ENCODE measurements at regions not wholly inside any gene's neighbourhood (a gene's known extent, or its start where the extent isn't known, plus 50 kb on each side); places are given as distances from the start of the nearest gene placed in this dataset.

GRCh38 chr6:98287876-98288275 is 546.5 kb upstream of the POU3F2 start:
- H3K36me3 ChIP-seq (ENCODE audit: control insufficient read depth, insufficient read depth, low read length): no peaks in the 10 kb centered on the region
- H3K27me3 ChIP-seq (ENCODE audit: control insufficient read depth, insufficient read depth, low read length): no peaks in the 10 kb centered on the region
- H3K4me1 ChIP-seq (ENCODE audit: control insufficient read depth, insufficient read depth, low read length): no peaks in the 10 kb centered on the region
- no peak overlapping the region for H3K27ac ChIP-seq (ENCODE audit: low read depth, low read length)
- no peak overlapping the region for H3K4me3 ChIP-seq (ENCODE audit: low read depth, low read length)
- H3K9me3 ChIP-seq (ENCODE audit: control insufficient read depth, insufficient read depth, low read length): no peaks in the 10 kb centered on the region
- 80% methylated on average over 2 of the region's 3 CpGs for WGBS (ENCODE audit: insufficient coverage)
- DNase-seq (ENCODE audit: low read depth in 4 of 6, low spot score in 6 of 6): no peak

GRCh38 chr6:98292810-98293209 is 541.6 kb upstream of the POU3F2 start:
- H3K27ac ChIP-seq (ENCODE audit: low read depth, low read length): no peak overlapping the region
- DNase-seq (ENCODE audit: low read depth in 4 of 6, low spot score in 6 of 6): no peak
- H3K9me3 ChIP-seq (ENCODE audit: control insufficient read depth, insufficient read depth, low read length): no peaks in the 10 kb centered on the region
- H3K4me1 ChIP-seq (ENCODE audit: control insufficient read depth, insufficient read depth, low read length): no peaks in the 10 kb centered on the region
- no peaks in the 10 kb centered on the region for H3K27me3 ChIP-seq (ENCODE audit: control insufficient read depth, insufficient read depth, low read length)
- WGBS (ENCODE audit: insufficient coverage): no CpG with 5 or more reads among the region's 3 CpGs
- H3K36me3 ChIP-seq (ENCODE audit: control insufficient read depth, insufficient read depth, low read length): no peaks in the 10 kb centered on the region
- no peak overlapping the region for H3K4me3 ChIP-seq (ENCODE audit: low read depth, low read length)

- Histone ChIP-seq H3K27ac (ENCODE audit: low read depth, low read length) (no peak overlapping the region), H3K27me3 (ENCODE audit: control insufficient read depth, insufficient read depth, low read length) (no peaks in the 10 kb centered on the region), H3K9me3 (ENCODE audit: control insufficient read depth, insufficient read depth, low read length) (no peaks in the 10 kb centered on the region), H3K36me3 (ENCODE audit: control insufficient read depth, insufficient read depth, low read length) (no peaks in the 10 kb centered on the region), H3K4me3 (ENCODE audit: low read depth, low read length) (no peak overlapping the region), H3K4me1 (ENCODE audit: control insufficient read depth, insufficient read depth, low read length) (no peaks in the 10 kb centered on the region)
- peak in 1 of 6 donors; percentile 74 for DNase-seq (ENCODE audit: low read depth in 4 of 6, low spot score in 6 of 6)
- no CpG with 5 or more reads among the region's 5 CpGs for WGBS (ENCODE audit: insufficient coverage)
Measured at GRCh38 chr6:98295515-98296175, 538.7 kb upstream of the POU3F2 start.

- DNase-seq (ENCODE audit: low read depth in 4 of 6, low spot score in 6 of 6): no peak
- no peaks in the 10 kb centered on the region for H3K4me1 ChIP-seq (ENCODE audit: control insufficient read depth, insufficient read depth, low read length)
Measured at GRCh38 chr6:98308564-98308963, 525.8 kb upstream of the POU3F2 start.

GRCh38 chr6:98310443-98310842 is 523.9 kb upstream of the POU3F2 start:
- no peak for DNase-seq (ENCODE audit: low read depth in 4 of 6, low spot score in 6 of 6)
- H3K4me1 ChIP-seq (ENCODE audit: control insufficient read depth, insufficient read depth, low read length): no peaks in the 10 kb centered on the region
- H3K27ac ChIP-seq (ENCODE audit: low read depth, low read length): no peak overlapping the region
- H3K27me3 ChIP-seq (ENCODE audit: control insufficient read depth, insufficient read depth, low read length): no peaks in the 10 kb centered on the region
- H3K4me3 ChIP-seq (ENCODE audit: low read depth, low read length): no peak overlapping the region
- no peaks in the 10 kb centered on the region for H3K36me3 ChIP-seq (ENCODE audit: control insufficient read depth, insufficient read depth, low read length)
- 60% methylated on average over 5 of the region's 5 CpGs for WGBS (ENCODE audit: insufficient coverage)
- H3K9me3 ChIP-seq (ENCODE audit: control insufficient read depth, insufficient read depth, low read length): no peaks in the 10 kb centered on the region

More at GRCh38 chr6:98308564-98308963, 525.8 kb upstream of the POU3F2 start:
- H3K4me3 ChIP-seq (ENCODE audit: low read depth, low read length): no peak overlapping the region
- WGBS (ENCODE audit: insufficient coverage): 96% methylated on average over 4 of the region's 4 CpGs
- H3K27ac ChIP-seq (ENCODE audit: low read depth, low read length): no peak overlapping the region
- no peaks in the 10 kb centered on the region for H3K9me3 ChIP-seq (ENCODE audit: control insufficient read depth, insufficient read depth, low read length)
- no peaks in the 10 kb centered on the region for H3K27me3 ChIP-seq (ENCODE audit: control insufficient read depth, insufficient read depth, low read length)
- no peaks in the 10 kb centered on the region for H3K36me3 ChIP-seq (ENCODE audit: control insufficient read depth, insufficient read depth, low read length)

- no CpG with 5 or more reads among the region's 3 CpGs for WGBS (ENCODE audit: insufficient coverage)
- no peaks in the 10 kb centered on the region for H3K27me3 ChIP-seq (ENCODE audit: control insufficient read depth, insufficient read depth, low read length)
- H3K27ac ChIP-seq (ENCODE audit: low read depth, low read length): no peak overlapping the region
- no peaks in the 10 kb centered on the region for H3K36me3 ChIP-seq (ENCODE audit: control insufficient read depth, insufficient read depth, low read length)
- no peak overlapping the region for H3K4me3 ChIP-seq (ENCODE audit: low read depth, low read length)
- H3K9me3 ChIP-seq (ENCODE audit: control insufficient read depth, insufficient read depth, low read length): no peaks in the 10 kb centered on the region
- no peaks in the 10 kb centered on the region for H3K4me1 ChIP-seq (ENCODE audit: control insufficient read depth, insufficient read depth, low read length)
- DNase-seq (ENCODE audit: low read depth in 4 of 6, low spot score in 6 of 6): no peak
Measured at GRCh38 chr6:98323605-98324004, 510.8 kb upstream of the POU3F2 start.

GRCh38 chr6:98324446-98324845 is 509.9 kb upstream of the POU3F2 start:
- Histone ChIP-seq H3K9me3 (ENCODE audit: control insufficient read depth, insufficient read depth, low read length) (no peaks in the 10 kb centered on the region), H3K36me3 (ENCODE audit: control insufficient read depth, insufficient read depth, low read length) (no peaks in the 10 kb centered on the region), H3K4me1 (ENCODE audit: control insufficient read depth, insufficient read depth, low read length) (no peaks in the 10 kb centered on the region), H3K27me3 (ENCODE audit: control insufficient read depth, insufficient read depth, low read length) (no peaks in the 10 kb centered on the region), H3K27ac (ENCODE audit: low read depth, low read length) (no peak overlapping the region), H3K4me3 (ENCODE audit: low read depth, low read length) (no peak overlapping the region)
- DNase-seq (ENCODE audit: low read depth in 4 of 6, low spot score in 6 of 6): peak in 4 of 6 donors; percentile 17 to 68 (median 46)
- 29% methylated on average over 3 of the region's 3 CpGs for WGBS (ENCODE audit: insufficient coverage)

GRCh38 chr6:98325366-98325765 is 509.0 kb upstream of the POU3F2 start:
- Histone ChIP-seq H3K4me1 (ENCODE audit: control insufficient read depth, insufficient read depth, low read length) (no peaks in the 10 kb centered on the region), H3K27me3 (ENCODE audit: control insufficient read depth, insufficient read depth, low read length) (no peaks in the 10 kb centered on the region), H3K9me3 (ENCODE audit: control insufficient read depth, insufficient read depth, low read length) (no peaks in the 10 kb centered on the region), H3K4me3 (ENCODE audit: low read depth, low read length) (no peak overlapping the region), H3K36me3 (ENCODE audit: control insufficient read depth, insufficient read depth, low read length) (no peaks in the 10 kb centered on the region), H3K27ac (ENCODE audit: low read depth, low read length) (no peak overlapping the region)
- no CpG with 5 or more reads among the region's 1 CpG for WGBS (ENCODE audit: insufficient coverage)
- no peak for DNase-seq (ENCODE audit: low read depth in 4 of 6, low spot score in 6 of 6)

- no peaks in the 10 kb centered on the region for H3K27me3 ChIP-seq (ENCODE audit: control insufficient read depth, insufficient read depth, low read length)
- 67% methylated on average over 1 of the region's 2 CpGs for WGBS (ENCODE audit: insufficient coverage)
- no peak overlapping the region for H3K4me3 ChIP-seq (ENCODE audit: low read depth, low read length)
- DNase-seq (ENCODE audit: low read depth in 4 of 6, low spot score in 6 of 6): no peak
- H3K9me3 ChIP-seq (ENCODE audit: control insufficient read depth, insufficient read depth, low read length): no peaks in the 10 kb centered on the region
- H3K4me1 ChIP-seq (ENCODE audit: control insufficient read depth, insufficient read depth, low read length): no peaks in the 10 kb centered on the region
- no peaks in the 10 kb centered on the region for H3K36me3 ChIP-seq (ENCODE audit: control insufficient read depth, insufficient read depth, low read length)
- no peak overlapping the region for H3K27ac ChIP-seq (ENCODE audit: low read depth, low read length)
Measured at GRCh38 chr6:98333273-98333672, 501.1 kb upstream of the POU3F2 start.

- Histone ChIP-seq H3K27ac (ENCODE audit: low read depth, low read length) (no peak overlapping the region), H3K36me3 (ENCODE audit: control insufficient read depth, insufficient read depth, low read length) (no peaks in the 10 kb centered on the region), H3K4me3 (ENCODE audit: low read depth, low read length) (no peak overlapping the region), H3K27me3 (ENCODE audit: control insufficient read depth, insufficient read depth, low read length) (no peaks in the 10 kb centered on the region), H3K4me1 (ENCODE audit: control insufficient read depth, insufficient read depth, low read length) (no peaks in the 10 kb centered on the region), H3K9me3 (ENCODE audit: control insufficient read depth, insufficient read depth, low read length) (no peaks in the 10 kb centered on the region)
- peak in 1 of 6 donors; percentile 77 for DNase-seq (ENCODE audit: low read depth in 4 of 6, low spot score in 6 of 6)
Measured at GRCh38 chr6:98335594-98335993, 498.8 kb upstream of the POU3F2 start.

All from spinal cord (tissue), 9 donors.